ENCODE measurements at regions not wholly inside any gene's neighbourhood (a gene's known extent, or its start where the extent isn't known, plus 50 kb on each side); places are given as distances from the start of the nearest gene placed in this dataset.
"Not testable (repeated sequence)": the region's sequence is repeated elsewhere in the genome, so short reads cannot be mapped to it uniquely, and the experiment has no call there.

- Mint-ChIP-seq H3K27ac (no peak overlapping the region), H3K4me1 (no peaks in the 10 kb centered on the region), H3K9me3 (peaks cover 2 to 8% of the 10 kb centered on the region in 2 donors), H3K36me3 (no peaks in the 10 kb centered on the region), H3K4me3 (no peak overlapping the region), H3K27me3 (ENCODE audit: low read depth in 2 of 2) (no peaks in the 10 kb centered on the region)
- ATAC-seq (no peak), DNase-seq (no peak)
- Histone ChIP-seq H3K27me3 (ENCODE audit: control insufficient read depth, insufficient read depth, low read length) (no peaks in the 10 kb centered on the region), H3K36me3 (ENCODE audit: control insufficient read depth, insufficient read depth, low read length) (no peaks in the 10 kb centered on the region), H3K4me3 (ENCODE audit: low read length) (no peak overlapping the region), H3K9me3 (ENCODE audit: control insufficient read depth, insufficient read depth, low read length) (no peaks in the 10 kb centered on the region), H3K27ac (ENCODE audit: low read length) (no peak overlapping the region), H3K4me1 (ENCODE audit: control insufficient read depth, insufficient read depth, low read length) (no peaks in the 10 kb centered on the region)
- TF ChIP-seq CTCF (IDR thresholded peaks at IDR 0.05) = no peak
- intact Hi-C loops (cut with micrococcal nuclease) = no loop called here
Observed at GRCh38 chr3:22859618-22860017, 343.5 kb upstream of the UBE2E2 start.

- Mint-ChIP-seq H3K4me3 (no peak overlapping the region), H3K27me3 (ENCODE audit: low read depth in 2 of 2) (no peaks in the 10 kb centered on the region), H3K27ac (no peak overlapping the region), H3K36me3 (no peaks in the 10 kb centered on the region), H3K4me1 (no peaks in the 10 kb centered on the region), H3K9me3 (peaks cover 2 to 8% of the 10 kb centered on the region in 2 donors)
- intact Hi-C loops (cut with micrococcal nuclease) = no loop called here
- H3K4me1 ChIP-seq (ENCODE audit: control insufficient read depth, insufficient read depth, low read length) = no peaks in the 10 kb centered on the region
- WGBS (ENCODE audit: insufficient coverage) = 88% methylated on average over 2 of the region's 3 CpGs
- DNase-seq = no peak
- H3K27ac ChIP-seq (ENCODE audit: low read length) = no peak overlapping the region
- no peak for ATAC-seq
- no peak overlapping the region for H3K4me3 ChIP-seq (ENCODE audit: low read length)
- no peaks in the 10 kb centered on the region for H3K36me3 ChIP-seq (ENCODE audit: control insufficient read depth, insufficient read depth, low read length)
- no peaks in the 10 kb centered on the region for H3K9me3 ChIP-seq (ENCODE audit: control insufficient read depth, insufficient read depth, low read length)
- no peaks in the 10 kb centered on the region for H3K27me3 ChIP-seq (ENCODE audit: control insufficient read depth, insufficient read depth, low read length)
- no peak for TF ChIP-seq CTCF (IDR thresholded peaks at IDR 0.05)
Observed at GRCh38 chr3:22861426-22861825, 341.7 kb upstream of the UBE2E2 start.

GRCh38 chr3:22862111-22862510 lies 341.0 kb upstream of the UBE2E2 start:
- Mint-ChIP-seq H3K4me3 (no peak overlapping the region), H3K9me3 (peaks cover 0 to 8% of the 10 kb centered on the region in 2 donors), H3K36me3 (no peaks in the 10 kb centered on the region), H3K27me3 (ENCODE audit: low read depth in 2 of 2) (no peaks in the 10 kb centered on the region), H3K4me1 (no peaks in the 10 kb centered on the region), H3K27ac (no peak overlapping the region)
- no peaks in the 10 kb centered on the region for H3K36me3 ChIP-seq (ENCODE audit: control insufficient read depth, insufficient read depth, low read length)
- ATAC-seq = no peak
- no peak for DNase-seq
- H3K4me1 ChIP-seq (ENCODE audit: control insufficient read depth, insufficient read depth, low read length) = no peaks in the 10 kb centered on the region
- 79% methylated on average over 5 of the region's 5 CpGs for WGBS (ENCODE audit: insufficient coverage)
- no peak for TF ChIP-seq CTCF (IDR thresholded peaks at IDR 0.05)
- no peaks in the 10 kb centered on the region for H3K9me3 ChIP-seq (ENCODE audit: control insufficient read depth, insufficient read depth, low read length)
- no peaks in the 10 kb centered on the region for H3K27me3 ChIP-seq (ENCODE audit: control insufficient read depth, insufficient read depth, low read length)
- H3K4me3 ChIP-seq (ENCODE audit: low read length) = no peak overlapping the region
- intact Hi-C loops (cut with micrococcal nuclease) = no loop called here
- H3K27ac ChIP-seq (ENCODE audit: low read length) = no peak overlapping the region

- H3K27ac Mint-ChIP-seq; H3K27me3 Mint-ChIP-seq (ENCODE audit: low read depth in 2 of 2); ATAC-seq; H3K9me3 Mint-ChIP-seq; DNase-seq; H3K27ac ChIP-seq (ENCODE audit: low read length); H3K4me1 ChIP-seq (ENCODE audit: control insufficient read depth, insufficient read depth, low read length); H3K36me3 Mint-ChIP-seq; H3K36me3 ChIP-seq (ENCODE audit: control insufficient read depth, insufficient read depth, low read length); intact Hi-C loops (cut with micrococcal nuclease); H3K4me3 ChIP-seq (ENCODE audit: low read length); H3K9me3 ChIP-seq (ENCODE audit: control insufficient read depth, insufficient read depth, low read length); H3K4me3 Mint-ChIP-seq; H3K4me1 Mint-ChIP-seq; H3K27me3 ChIP-seq (ENCODE audit: control insufficient read depth, insufficient read depth, low read length): not testable (repeated sequence)
- 71% methylated on average over 1 of the region's 2 CpGs for WGBS (ENCODE audit: insufficient coverage)
Observed at GRCh38 chr3:22882834-22883233, 320.3 kb upstream of the UBE2E2 start.
